Ovary (tissue), 3 donors: ENCODE measurements at regions not wholly inside any gene's neighbourhood (a gene's known extent, or its start where the extent isn't known, plus 50 kb on each side); places are given as distances from the start of the nearest gene placed in this dataset.

ENCODE experiments used
- EP300 ChIP-seq: sonication (generic); formaldehyde crosslinking; IDR thresholded peaks from one replicate; pipeline ENCODE4 v1.6.1; 2017; ENCODE audit warnings: antibody characterized with exemption
- POLR2A ChIP-seq: fragments of 450-650 bp; IDR thresholded peaks from one replicate; pipeline ENCODE4 v1.6.1; 2017; ENCODE audit warnings: antibody characterized with exemption, mild to moderate bottlenecking, moderate library complexity
- TF ChIP-seq, protein P1 (sequence below), 3 donors: fragments of 450-650 bp in 2 of 3; fragments of 200-600 bp in 1 of 3; IDR thresholded peaks; one replicate each; pipeline versions ENCODE4 v1.5.1 to v1.8.0; 2016 to 2022; ENCODE audit warnings: antibody characterized with exemption in 3 of 3, mild to moderate bottlenecking in 1 of 3
- donor health status: DM: no; HTN: no; CAD: no.

GRCh38 chr2:3956892-3957291 lies 253.5 kb downstream of the DCDC2C start:
- TF ChIP-seq POLR2A (no peak), EP300 (no peak)
- TF ChIP-seq, protein P1, sequence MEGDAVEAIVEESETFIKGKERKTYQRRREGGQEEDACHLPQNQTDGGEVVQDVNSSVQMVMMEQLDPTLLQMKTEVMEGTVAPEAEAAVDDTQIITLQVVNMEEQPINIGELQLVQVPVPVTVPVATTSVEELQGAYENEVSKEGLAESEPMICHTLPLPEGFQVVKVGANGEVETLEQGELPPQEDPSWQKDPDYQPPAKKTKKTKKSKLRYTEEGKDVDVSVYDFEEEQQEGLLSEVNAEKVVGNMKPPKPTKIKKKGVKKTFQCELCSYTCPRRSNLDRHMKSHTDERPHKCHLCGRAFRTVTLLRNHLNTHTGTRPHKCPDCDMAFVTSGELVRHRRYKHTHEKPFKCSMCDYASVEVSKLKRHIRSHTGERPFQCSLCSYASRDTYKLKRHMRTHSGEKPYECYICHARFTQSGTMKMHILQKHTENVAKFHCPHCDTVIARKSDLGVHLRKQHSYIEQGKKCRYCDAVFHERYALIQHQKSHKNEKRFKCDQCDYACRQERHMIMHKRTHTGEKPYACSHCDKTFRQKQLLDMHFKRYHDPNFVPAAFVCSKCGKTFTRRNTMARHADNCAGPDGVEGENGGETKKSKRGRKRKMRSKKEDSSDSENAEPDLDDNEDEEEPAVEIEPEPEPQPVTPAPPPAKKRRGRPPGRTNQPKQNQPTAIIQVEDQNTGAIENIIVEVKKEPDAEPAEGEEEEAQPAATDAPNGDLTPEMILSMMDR (IDR thresholded peaks at IDR 0.05), result no peak
